HT1080 (cell line): ENCODE measurements at regions not wholly inside any gene's neighbourhood (a gene's known extent, or its start where the extent isn't known, plus 50 kb on each side); places are given as distances from the start of the nearest gene placed in this dataset.
A peak's percentile ranks its signal among the peaks of the same experiment; 100 is the strongest.
"Not testable (repeated sequence)": the region's sequence is repeated elsewhere in the genome, so short reads cannot be mapped to it uniquely, and the experiment has no call there.

Source experiments
- DNase-seq: peaks from one replicate; pipeline ENCODE4 v3.0.0-alpha.2; 2015; ENCODE audit warnings: low read depth

GRCh38 chr3:86794361-86795065, 196.4 kb downstream of the VGLL3 start:
- DNase-seq = no peak

GRCh38 chr3:86793786-86794185, 197.2 kb downstream of the VGLL3 start:
- DNase-seq = peak; percentile 89

GRCh38 chr3:86792316-86792715, 198.6 kb downstream of the VGLL3 start:
- DNase-seq = no peak

- no peak for DNase-seq
Measured at GRCh38 chr3:86790884-86791549, 199.9 kb downstream of the VGLL3 start.

- DNase-seq = no peak
Measured at GRCh38 chr3:86788371-86788770, 202.6 kb downstream of the VGLL3 start.

GRCh38 chr3:86787091-86787490, 203.9 kb downstream of the VGLL3 start:
- no peak for DNase-seq

- DNase-seq = no peak
Measured at GRCh38 chr3:86785386-86785785, 205.6 kb downstream of the VGLL3 start.

- no peak for DNase-seq
Measured at GRCh38 chr3:86782866-86783265, 208.1 kb downstream of the VGLL3 start.

GRCh38 chr3:86782286-86782685, 208.7 kb downstream of the VGLL3 start:
- no peak for DNase-seq

- DNase-seq = peak; percentile 12
Measured at GRCh38 chr3:86774082-86774691, 216.8 kb downstream of the VGLL3 start.

- DNase-seq = no peak
Measured at GRCh38 chr3:86772699-86773098, 218.2 kb downstream of the VGLL3 start.

GRCh38 chr3:86771741-86772512, 219.0 kb downstream of the VGLL3 start:
- DNase-seq = peak; percentile 20

- no peak for DNase-seq
Measured at GRCh38 chr3:86766331-86766730, 224.6 kb downstream of the VGLL3 start.

- DNase-seq = not testable (repeated sequence)
Measured at GRCh38 chr3:86757322-86758179, 233.4 kb downstream of the VGLL3 start.

GRCh38 chr3:86748015-86748414, 242.9 kb downstream of the VGLL3 start:
- DNase-seq = no peak

GRCh38 chr3:86744051-86744450, 246.9 kb downstream of the VGLL3 start:
- no peak for DNase-seq

- DNase-seq = no peak
Measured at GRCh38 chr3:86743233-86743632, 247.7 kb downstream of the VGLL3 start.

- DNase-seq = peak; percentile 17
Measured at GRCh38 chr3:86740751-86741150, 250.2 kb downstream of the VGLL3 start.

- no peak for DNase-seq
Measured at GRCh38 chr3:86739244-86739643, 251.7 kb downstream of the VGLL3 start.

GRCh38 chr3:86738684-86739083, 252.3 kb downstream of the VGLL3 start:
- no peak for DNase-seq

GRCh38 chr3:86737517-86737916, 253.4 kb downstream of the VGLL3 start:
- DNase-seq = no peak
